ENCODE measurements at regions not wholly inside any gene's neighbourhood (a gene's known extent, or its start where the extent isn't known, plus 50 kb on each side); places are given as distances from the start of the nearest gene placed in this dataset.

DNA sequence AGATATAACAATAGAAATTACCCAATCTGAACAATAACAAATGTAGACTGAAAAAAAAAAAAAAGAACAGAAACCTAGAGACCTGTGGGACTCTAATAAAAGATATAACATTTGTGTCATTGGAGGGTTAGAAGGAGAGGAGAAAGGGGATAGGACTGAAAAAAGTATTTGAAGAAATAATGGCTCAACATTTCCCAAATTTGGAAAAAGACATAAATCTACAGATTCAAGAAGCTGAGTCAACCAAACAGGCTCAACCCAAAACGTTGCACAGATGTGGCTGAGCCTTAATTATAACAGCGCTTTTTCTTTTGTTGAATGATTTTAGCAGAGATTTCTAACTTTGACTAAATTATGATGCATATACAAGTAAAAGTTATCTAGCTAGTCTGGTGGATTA is 131.3 kb downstream of the TMTC3 start (continued):
- no peak for TF ChIP-seq YY1 (IDR thresholded peaks at IDR 0.05)

GRCh38 chr12:88273875-88274274 is 131.8 kb downstream of the TMTC3 start:
- TF ChIP-seq GABPA (IDR thresholded peaks at IDR 0.05 in 1 of 2, conservative IDR thresholded peaks at IDR 0.05 in 1 of 2) (no peak), FOXA2 (IDR thresholded peaks at IDR 0.05) (no peak), CTCF (IDR thresholded peaks at IDR 0.05; ENCODE audit: low read depth, low read length, missing input control) (no peak), ZBTB33 (IDR thresholded peaks at IDR 0.05) (no peak), JUND (IDR thresholded peaks at IDR 0.05) (no peak), NR2F2 (IDR thresholded peaks at IDR 0.05) (no peak), FOXA1 (IDR thresholded peaks at IDR 0.05) (no peak), MAX (IDR thresholded peaks at IDR 0.05) (no peak), YY1 (IDR thresholded peaks at IDR 0.05) (no peak), RXRA (IDR thresholded peaks at IDR 0.05) (no peak), HNF4G (IDR thresholded peaks at IDR 0.05) (no peak), HNF4A (conservative IDR thresholded peaks at IDR 0.05) (no peak), TAF1 (conservative IDR thresholded peaks at IDR 0.05) (no peak), EGR1 (IDR thresholded peaks at IDR 0.05; ENCODE audit: low read depth in 2 of 2) (no peak), SP1 (IDR thresholded peaks at IDR 0.05) (no peak)
- TF ChIP-seq, protein P1, sequence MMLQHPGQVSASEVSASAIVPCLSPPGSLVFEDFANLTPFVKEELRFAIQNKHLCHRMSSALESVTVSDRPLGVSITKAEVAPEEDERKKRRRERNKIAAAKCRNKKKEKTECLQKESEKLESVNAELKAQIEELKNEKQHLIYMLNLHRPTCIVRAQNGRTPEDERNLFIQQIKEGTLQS (IDR thresholded peaks at IDR 0.05), result no peak
- TF ChIP-seq, protein P2, sequence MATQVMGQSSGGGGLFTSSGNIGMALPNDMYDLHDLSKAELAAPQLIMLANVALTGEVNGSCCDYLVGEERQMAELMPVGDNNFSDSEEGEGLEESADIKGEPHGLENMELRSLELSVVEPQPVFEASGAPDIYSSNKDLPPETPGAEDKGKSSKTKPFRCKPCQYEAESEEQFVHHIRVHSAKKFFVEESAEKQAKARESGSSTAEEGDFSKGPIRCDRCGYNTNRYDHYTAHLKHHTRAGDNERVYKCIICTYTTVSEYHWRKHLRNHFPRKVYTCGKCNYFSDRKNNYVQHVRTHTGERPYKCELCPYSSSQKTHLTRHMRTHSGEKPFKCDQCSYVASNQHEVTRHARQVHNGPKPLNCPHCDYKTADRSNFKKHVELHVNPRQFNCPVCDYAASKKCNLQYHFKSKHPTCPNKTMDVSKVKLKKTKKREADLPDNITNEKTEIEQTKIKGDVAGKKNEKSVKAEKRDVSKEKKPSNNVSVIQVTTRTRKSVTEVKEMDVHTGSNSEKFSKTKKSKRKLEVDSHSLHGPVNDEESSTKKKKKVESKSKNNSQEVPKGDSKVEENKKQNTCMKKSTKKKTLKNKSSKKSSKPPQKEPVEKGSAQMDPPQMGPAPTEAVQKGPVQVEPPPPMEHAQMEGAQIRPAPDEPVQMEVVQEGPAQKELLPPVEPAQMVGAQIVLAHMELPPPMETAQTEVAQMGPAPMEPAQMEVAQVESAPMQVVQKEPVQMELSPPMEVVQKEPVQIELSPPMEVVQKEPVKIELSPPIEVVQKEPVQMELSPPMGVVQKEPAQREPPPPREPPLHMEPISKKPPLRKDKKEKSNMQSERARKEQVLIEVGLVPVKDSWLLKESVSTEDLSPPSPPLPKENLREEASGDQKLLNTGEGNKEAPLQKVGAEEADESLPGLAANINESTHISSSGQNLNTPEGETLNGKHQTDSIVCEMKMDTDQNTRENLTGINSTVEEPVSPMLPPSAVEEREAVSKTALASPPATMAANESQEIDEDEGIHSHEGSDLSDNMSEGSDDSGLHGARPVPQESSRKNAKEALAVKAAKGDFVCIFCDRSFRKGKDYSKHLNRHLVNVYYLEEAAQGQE (IDR thresholded peaks at IDR 0.05), result no peak
- no peak overlapping the region for H3K9ac ChIP-seq (ENCODE audit: low read depth in 1 of 2, low read length in 2 of 2)
- no peak overlapping the region for H3K27ac ChIP-seq (ENCODE audit: low read depth in 1 of 2, low read length in 2 of 2)
- no peaks in the 10 kb centered on the region for H3K4me1 ChIP-seq (ENCODE audit: control insufficient read depth in 4 of 4, insufficient read depth in 4 of 4, low read length in 3 of 4)
- no peak for DNase-seq (ENCODE audit: low spot score)
- H3K4me3 ChIP-seq (ENCODE audit: low read depth in 1 of 3, low read length in 3 of 3), result no peak overlapping the region
- H3K9me3 ChIP-seq (ENCODE audit: control insufficient read depth in 4 of 4, low read length in 3 of 4), result no peaks in the 10 kb centered on the region
- WGBS, result 79% methylated on average over 2 of the region's 2 CpGs
- no peaks in the 10 kb centered on the region for H3K27me3 ChIP-seq (ENCODE audit: control insufficient read depth in 4 of 4, insufficient read depth in 4 of 4, low read length in 3 of 4)
- no peaks in the 10 kb centered on the region for H3K36me3 ChIP-seq (ENCODE audit: control insufficient read depth in 4 of 4, insufficient read depth in 3 of 4, low read depth in 1 of 4, low read length in 3 of 4)

All from liver (tissue), 8 donors.